H54 (cell line): ENCODE measurements at regions not wholly inside any gene's neighbourhood (a gene's known extent, or its start where the extent isn't known, plus 50 kb on each side); places are given as distances from the start of the nearest gene placed in this dataset.

Experiments used
- DNase-seq: peaks from one replicate; pipeline ENCODE4 v3.0.0; 2011; ENCODE audit warnings: low spot score, mixed read lengths; ENCODE audit not compliant: insufficient read length
- FAIRE-seq: peaks from 3 replicates; lab custom pipeline; 2011; peaks lifted over from hg19 to GRCh38; lab: Jason Lieb, UNC
- POLR2A ChIP-seq: IDR thresholded peaks from 2 replicates; pipeline ENCODE4 v1.6.1; 2011; ENCODE audit warnings: low read depth, mild to moderate bottlenecking, low read length

GRCh38 chr18:28771849-28772248 lies 594.9 kb upstream of the CDH2 start:
- FAIRE-seq = no peak
- no peak for DNase-seq
- TF ChIP-seq POLR2A = no peak

- no peak for TF ChIP-seq POLR2A
- FAIRE-seq (no peak), DNase-seq (no peak)
These were observed 592.1 kb upstream of the CDH2 start for GRCh38 chr18:28768791-28769768.

- no peak for TF ChIP-seq POLR2A
- FAIRE-seq (no peak), DNase-seq (no peak)
These were observed 590.8 kb upstream of the CDH2 start for GRCh38 chr18:28767727-28768211.

- FAIRE-seq (no peak), DNase-seq (no peak)
These were observed 590.3 kb upstream of the CDH2 start for GRCh38 chr18:28767201-28767600.

GRCh38 chr18:28766721-28767120 lies 589.8 kb upstream of the CDH2 start:
- TF ChIP-seq POLR2A = no peak

More at GRCh38 chr18:28767201-28767600, 590.3 kb upstream of the CDH2 start:
- no peak for TF ChIP-seq POLR2A

GRCh38 chr18:28766027-28766426 lies 589.1 kb upstream of the CDH2 start:
- TF ChIP-seq POLR2A = no peak
- FAIRE-seq (no peak), DNase-seq (no peak)

More at GRCh38 chr18:28766721-28767120, 589.8 kb upstream of the CDH2 start:
- DNase-seq (no peak), FAIRE-seq (no peak)

- no peak for DNase-seq
- TF ChIP-seq POLR2A = no peak
- FAIRE-seq = no peak
These were observed 583.4 kb upstream of the CDH2 start for GRCh38 chr18:28760299-28760698.

GRCh38 chr18:28757466-28758008 lies 580.6 kb upstream of the CDH2 start:
- FAIRE-seq (no peak), DNase-seq (no peak)
- TF ChIP-seq POLR2A = no peak

- no peak for FAIRE-seq
- DNase-seq = no peak
- TF ChIP-seq POLR2A = no peak
These were observed 566.2 kb upstream of the CDH2 start for GRCh38 chr18:28743115-28743514.

GRCh38 chr18:28740575-28740974 lies 563.6 kb upstream of the CDH2 start:
- no peak for DNase-seq
- no peak for TF ChIP-seq POLR2A
- no peak for FAIRE-seq

- DNase-seq (no peak), FAIRE-seq (no peak)
- no peak for TF ChIP-seq POLR2A
These were observed 560.0 kb upstream of the CDH2 start for GRCh38 chr18:28736951-28737350.

GRCh38 chr18:28736223-28736622 lies 559.3 kb upstream of the CDH2 start:
- DNase-seq (no peak), FAIRE-seq (no peak)
- TF ChIP-seq POLR2A = no peak

GRCh38 chr18:28735731-28736130 lies 558.8 kb upstream of the CDH2 start:
- TF ChIP-seq POLR2A = no peak
- peak; percentile 30 for FAIRE-seq
- no peak for DNase-seq

GRCh38 chr18:28729321-28729720 lies 552.4 kb upstream of the CDH2 start:
- no peak for FAIRE-seq
- DNase-seq = peak; percentile 11
- no peak for TF ChIP-seq POLR2A
